ENCODE measurements at regions not wholly inside any gene's neighbourhood (a gene's known extent, or its start where the extent isn't known, plus 50 kb on each side); places are given as distances from the start of the nearest gene placed in this dataset.
A peak's percentile ranks its signal among the peaks of the same experiment; 100 is the strongest.
"Not testable (repeated sequence)": the region's sequence is repeated elsewhere in the genome, so short reads cannot be mapped to it uniquely, and the experiment has no call there.

DNA sequence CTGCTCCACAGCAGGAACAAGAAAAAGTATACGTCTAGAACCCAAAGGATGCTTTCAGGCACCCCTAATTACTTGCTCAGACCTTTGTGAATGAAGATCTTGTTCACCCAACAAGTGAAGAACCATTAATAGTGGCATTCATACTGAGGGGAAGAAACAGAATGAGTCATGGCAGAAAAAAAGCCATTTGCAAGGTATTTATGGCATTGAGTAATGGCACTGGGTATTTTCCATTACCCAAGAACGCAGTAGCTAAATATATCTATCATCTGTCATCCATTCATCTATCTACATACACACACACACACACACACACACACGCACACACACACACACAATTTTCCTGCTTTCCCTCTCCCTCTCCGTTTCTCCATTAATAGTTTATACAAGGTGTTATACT is 56.4 kb upstream of the XIRP2 start:
- no peak for DNase-seq

DNA sequence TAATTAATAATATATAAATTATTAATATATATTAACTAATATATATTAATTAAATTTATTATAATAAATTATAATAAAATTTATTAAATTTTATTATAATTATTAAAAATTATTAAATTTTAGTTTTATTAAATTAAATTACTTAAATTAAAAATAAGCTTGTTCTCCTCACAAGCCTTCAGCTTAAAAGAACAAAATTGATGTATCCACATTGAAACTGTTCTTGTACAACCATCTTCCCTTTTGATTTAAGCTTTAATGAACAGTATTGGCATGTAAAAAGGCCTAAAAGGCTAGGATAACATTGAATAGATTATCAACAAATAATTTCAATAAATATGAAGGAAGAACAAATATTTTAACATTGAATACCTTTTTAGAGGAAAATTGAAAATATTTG is 62.4 kb upstream of the XIRP2 start:
- DNase-seq, result no peak

DNA sequence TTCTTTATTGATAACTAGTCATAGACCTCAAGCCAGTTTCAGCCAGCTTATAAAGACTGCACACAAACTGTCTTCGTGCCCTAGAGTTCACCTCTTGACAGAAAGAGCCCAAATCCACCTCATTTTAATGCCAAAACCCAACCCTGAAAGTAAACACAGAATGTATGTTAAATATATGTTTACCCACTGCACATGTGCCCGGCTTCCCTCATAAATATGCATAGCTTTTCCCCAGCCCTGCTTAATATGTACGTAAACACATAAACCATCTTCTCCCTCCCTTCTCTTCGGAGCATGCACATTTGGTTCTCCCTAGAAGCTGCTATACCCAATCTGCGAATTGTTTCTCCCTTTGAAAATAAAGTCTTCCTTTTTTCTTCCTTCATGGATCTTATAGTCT is 73.9 kb upstream of the XIRP2 start:
- no peak for DNase-seq

DNA sequence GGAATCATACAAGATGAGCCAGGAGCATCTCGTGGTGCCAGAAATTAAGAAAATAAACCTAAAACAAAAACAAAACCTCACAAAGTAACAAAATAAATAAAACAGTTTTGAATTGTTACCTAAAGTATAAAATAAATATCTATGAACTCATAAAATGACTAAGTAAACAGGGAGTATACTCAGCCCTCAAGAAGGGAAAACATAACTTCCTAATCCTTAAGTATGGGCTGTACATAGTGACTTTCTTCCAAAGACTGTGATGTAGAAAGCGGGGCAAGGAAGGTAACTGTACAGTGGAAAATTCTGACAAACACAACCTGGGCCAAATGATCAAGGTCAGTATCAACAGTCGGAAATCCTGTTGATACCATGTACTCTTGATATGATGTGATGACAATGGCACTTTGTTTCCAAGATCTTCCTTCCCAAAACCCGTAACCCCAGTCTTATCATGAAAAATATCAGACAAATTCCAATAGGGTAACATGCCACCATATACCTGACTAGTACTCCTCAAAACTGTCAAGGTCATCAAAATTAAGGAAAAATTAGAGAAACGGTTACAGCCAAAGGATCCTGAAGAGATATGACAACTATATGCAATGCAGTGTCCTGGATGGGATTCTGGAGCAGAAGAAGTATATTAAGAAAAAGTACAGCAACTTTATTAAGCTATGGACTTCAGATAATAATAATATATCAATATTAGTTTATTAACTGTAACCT is 76.0 kb upstream of the XIRP2 start:
- DNase-seq, result no peak

DNA sequence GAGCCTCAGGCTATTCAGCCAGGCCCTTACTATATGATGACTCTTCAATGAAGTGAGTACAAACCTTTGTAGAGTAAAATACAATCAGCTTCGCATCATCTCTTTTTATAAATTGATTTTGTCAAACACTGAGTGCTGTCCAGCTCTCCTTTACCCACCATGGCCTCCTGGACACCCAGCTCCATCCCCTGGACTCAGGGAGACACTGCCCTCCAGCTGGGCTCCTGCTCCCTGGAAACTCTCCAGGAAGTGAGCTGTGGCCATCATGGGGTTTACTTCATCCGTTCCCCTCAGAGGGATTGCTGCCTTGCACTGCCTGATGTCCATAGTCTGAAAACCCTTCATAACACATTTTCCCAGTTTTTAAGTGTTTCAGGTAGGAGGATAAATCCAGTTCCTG is 82.5 kb upstream of the XIRP2 start:
- no peak for DNase-seq

DNA sequence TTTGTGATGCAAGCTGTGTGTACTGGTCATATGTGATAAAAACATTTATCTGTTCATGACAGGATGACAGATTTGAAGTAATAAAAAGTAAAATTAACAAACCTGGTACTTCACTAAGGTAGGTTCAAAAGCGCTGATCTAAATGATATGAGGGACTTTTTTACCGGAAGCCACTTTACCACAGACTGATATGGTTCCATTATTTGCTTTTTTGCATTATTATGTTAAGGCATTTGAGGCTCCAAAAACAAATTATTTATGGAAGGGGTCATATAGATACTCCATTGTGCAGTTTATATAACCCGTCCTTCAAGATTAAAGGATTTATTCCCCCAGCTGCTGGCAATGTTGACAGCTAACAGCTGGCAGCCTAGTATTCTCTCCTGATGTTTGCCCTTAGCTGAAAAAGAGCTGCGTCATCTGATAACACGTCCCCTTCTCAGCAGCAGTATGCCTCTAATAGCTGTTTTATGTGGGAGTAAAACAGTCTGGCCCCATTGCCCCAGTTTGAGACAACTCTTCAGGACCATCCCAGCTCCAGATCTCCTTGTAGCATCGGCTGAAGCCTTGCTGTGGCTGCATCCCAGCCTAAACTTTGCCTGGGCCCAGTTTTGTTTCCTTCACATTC is 84.8 kb upstream of the XIRP2 start:
- peak in 1 of 2 donors; percentile 8 for DNase-seq

DNA sequence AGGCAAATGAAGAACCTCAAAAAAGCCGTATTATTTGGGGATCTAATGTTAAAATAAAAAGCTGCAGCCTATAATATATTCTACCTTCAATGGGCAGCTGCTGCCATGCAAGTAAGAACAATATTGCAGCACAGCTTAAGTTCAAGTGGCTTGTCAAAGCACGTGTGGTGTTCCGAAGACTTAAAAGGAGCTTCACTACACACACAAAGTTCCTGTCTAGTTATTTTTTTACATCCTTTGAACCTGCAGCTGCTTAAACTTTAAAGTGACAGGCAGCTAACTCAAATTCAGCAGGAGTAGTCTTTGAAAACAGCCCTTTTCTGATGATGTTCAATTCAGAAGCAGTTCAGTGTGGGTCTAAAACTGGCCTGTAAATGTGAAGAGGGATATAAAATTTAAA is 85.8 kb upstream of the XIRP2 start:
- DNase-seq, result peak in 1 of 2 donors; percentile 17

DNA sequence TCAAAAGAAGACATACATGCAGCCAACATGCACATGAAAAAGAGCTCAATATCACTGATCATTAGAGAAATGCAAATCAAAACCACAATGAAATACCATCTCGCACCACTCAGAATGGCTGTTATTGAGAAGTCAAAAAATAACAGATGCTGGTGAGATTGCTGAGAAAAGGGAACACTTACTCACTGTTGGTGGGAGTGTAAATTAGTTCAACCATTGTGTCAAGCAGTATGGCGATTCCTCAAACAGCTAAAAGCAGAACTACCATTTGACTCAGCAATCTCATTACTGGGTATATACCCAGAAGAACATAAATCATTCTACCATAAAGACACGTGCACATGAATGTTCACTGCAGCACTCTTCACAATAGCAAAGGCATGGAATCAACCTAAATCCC is 95.5 kb upstream of the XIRP2 start:
- no peak for DNase-seq

DNA sequence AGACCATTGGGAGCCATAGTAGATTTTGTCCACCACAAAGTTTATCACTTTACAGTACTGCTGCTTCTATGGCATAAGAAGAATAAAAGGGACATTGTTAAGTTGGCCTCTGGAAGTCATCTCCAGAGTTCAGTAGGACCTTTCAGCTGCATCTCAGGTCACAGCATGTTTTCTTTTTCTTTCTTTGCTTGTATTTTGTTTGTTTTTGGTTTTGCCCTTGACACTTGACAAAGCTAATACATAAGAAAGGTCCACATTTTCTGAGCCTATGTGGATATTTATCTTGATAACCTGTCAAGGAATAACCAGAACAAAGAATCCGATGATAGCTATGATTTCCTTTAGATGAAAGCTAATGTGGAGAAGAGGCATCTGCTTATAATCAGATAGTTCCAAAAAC is 101.6 kb upstream of the XIRP2 start:
- DNase-seq, result no peak

DNA sequence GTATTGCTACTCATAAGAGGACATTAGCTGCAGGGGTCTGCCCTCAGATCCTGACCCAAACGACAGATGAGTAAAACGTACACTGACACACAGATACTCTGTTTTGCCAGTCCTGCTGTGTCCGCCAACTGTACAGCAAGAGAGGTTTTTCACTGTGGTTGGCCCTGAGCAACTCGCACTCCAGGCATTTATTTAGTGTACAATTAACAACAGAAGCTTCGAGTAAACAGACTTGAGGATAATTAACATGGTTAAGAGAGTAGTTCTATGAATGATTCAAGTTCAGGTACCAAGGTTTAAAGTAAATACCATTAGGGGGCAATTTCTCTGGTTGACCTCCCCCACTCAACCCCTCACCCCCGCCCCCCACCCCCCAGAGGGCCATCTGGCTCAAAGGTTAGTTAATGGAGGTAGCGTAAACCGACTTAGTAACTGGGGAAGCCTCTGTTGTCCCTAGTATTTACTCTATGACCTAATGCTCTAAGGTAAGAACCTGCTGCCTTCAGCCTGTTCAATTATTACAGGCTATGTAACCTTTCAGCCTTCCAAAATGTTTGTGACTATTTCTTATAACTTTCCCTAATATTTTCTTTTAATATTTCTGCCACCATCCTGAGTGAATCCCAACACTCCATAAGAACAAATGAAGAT is 103.9 kb upstream of the XIRP2 start:
- DNase-seq, result no peak

DNA sequence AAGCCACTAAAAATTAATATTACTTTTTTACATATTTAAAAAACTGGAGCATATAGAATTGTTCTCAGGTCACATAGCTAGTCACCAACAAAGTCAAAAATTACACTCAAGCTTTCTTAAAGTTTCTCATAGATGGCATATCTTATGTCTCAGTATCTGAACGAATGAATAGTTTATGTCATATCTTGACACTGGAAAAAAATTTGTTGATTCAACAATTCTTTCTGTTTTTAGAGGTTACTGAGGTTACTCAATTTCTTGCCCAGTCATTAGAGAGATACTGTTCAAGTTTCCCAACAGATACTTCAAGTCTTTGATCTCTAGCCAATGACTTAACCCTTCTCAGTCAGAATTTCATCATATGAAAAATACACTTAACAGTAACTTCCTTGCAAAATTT is 113.1 kb upstream of the XIRP2 start:
- DNase-seq, result no peak

DNA sequence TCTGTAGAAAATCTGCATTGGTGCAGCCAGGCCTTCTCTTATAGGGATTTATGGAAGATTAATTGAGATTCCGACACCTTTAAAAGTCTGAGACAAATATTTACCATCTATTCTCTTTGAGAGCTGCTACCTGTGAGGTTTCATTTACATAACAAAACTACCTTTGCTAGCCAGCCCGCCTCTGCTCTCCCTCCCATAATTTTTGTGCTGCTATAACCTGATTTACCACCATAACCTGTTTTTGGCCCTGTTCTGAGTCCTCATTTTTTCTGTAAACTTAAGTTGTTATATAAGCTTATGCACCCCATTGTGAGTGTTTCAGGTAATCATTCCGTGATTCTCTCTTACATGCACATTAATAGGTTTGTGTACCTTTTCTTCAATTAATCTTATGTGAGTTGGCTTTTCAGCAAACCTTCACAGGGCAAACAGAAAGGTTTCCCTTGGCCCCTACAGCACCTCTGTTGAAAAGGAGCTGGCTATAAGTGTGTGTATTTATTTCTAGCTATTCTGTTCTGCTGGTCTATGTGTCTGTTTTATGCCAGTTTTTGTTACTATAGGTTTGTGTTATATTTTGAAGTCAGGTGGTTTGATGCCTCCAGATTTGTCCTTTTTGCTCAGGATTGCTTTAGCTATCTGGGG is 114.9 kb upstream of the XIRP2 start:
- no peak for DNase-seq

DNA sequence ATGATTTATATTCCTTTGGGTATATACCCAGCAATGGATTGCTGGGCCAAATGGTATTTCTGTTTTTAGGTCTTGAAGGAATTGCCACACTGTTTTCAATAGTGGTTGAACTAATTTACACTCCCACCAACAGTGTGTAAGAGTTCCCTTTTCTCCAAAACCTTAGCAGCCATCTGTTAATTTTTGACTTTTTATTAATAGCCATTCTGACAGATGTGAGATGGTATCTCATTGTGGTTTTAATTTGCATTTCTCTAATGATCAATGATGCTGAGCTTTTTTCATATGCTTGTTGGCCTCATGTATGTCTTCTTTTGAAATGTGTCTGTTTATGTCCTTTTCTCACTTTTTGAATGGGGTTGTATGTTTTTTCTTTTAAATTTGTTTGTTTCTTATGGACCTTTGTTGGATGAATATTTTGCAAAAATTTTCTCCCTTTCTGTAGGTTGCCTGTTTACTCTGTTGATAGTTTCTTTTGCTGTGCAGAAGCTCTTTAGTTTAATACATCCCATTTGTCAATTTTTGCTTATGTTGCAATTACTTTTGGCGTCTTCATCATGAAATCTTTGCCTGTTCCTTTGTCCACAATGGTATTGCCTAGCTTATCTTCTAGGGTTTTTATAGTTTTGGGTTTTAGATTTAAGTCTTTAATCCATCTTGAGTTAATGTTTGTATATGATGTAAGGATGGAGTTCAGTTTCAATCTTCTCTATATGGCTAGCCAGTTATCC is 119.7 kb upstream of the XIRP2 start:
- DNase-seq, result no peak

DNA sequence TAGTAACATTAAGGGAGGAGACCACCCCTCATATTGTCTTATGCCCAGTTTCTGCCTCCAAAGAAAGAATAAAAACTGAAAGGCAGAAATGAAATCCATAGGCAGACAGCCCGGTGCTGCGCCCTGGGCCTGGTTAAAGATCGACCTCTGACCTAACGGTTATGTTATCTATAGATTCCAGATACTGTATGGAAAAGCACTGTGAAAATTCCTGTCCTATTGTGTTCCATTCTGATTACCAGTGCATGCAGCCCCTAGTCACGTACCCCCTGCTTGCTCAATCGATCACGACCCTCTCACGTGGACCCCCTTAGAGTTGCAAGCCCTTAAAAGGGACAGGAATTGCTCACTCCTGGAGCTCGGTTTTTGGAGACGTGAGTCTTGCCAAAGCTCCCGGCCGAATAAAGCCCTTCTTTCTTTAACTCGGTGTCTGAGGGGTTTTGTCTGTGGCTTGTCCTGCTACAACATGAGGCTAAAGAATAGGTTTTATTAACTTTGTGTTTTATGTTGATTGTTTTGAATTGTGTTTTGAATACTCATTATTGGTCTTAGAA is 121.4 kb upstream of the XIRP2 start:
- not testable (repeated sequence) for DNase-seq

DNA sequence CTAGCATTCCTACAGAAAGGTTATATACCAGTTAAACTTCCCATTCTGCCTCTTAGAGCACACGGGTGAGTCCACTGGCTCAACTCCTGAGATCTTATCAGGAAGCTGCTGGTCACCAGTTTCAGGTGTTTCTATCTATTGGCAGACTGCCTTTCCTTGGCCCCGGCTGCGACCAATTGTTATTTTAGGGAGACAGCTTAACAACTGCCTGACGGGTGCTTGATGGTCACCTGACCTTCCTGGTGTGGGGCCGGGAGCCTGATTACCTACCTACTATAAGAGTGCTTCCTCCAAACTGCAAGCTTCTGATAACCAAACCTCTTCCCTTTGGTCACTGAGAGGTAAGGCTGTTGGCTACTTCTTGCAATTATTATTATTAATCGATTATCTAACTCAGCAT is 122.1 kb upstream of the XIRP2 start:
- no peak for DNase-seq

DNA sequence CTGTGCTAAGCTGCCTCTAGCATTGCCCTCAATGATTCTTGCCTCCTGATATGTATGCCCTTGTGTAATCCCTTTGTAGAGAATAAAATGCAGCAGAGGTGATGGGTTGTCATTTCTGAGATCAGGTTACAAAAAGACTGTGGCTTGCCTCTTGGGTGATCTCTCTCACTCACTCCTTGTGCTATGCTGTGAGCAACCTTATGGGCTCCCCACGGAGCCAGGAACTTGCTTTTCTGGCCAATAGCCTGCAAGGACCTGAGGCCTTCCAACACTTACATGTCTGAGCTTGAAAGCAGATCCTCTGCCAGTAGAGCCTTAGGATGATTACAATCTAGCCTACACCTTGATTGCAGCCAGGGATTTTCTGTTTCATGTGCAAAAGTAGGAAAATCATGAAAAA is 123.1 kb upstream of the XIRP2 start:
- DNase-seq, result no peak

DNA sequence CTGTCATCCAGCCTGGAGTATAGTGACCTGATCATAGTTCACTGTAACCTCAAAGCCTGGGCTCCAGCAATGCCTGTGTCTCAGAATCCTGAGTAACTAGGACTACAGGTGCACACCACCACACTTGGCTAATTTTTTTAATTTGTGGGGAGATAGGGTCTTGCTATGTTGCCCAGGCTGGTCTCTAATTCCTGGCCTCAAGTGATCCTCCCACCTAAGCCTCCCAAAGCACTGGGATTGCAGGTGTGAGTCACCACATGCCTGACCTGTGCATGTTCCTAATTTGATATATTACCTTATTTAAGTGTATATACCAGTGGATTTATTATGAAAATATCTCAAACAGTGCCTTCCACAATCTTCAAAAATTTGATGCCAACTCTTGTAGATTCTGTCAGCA is 123.6 kb upstream of the XIRP2 start:
- DNase-seq, result no peak

DNA sequence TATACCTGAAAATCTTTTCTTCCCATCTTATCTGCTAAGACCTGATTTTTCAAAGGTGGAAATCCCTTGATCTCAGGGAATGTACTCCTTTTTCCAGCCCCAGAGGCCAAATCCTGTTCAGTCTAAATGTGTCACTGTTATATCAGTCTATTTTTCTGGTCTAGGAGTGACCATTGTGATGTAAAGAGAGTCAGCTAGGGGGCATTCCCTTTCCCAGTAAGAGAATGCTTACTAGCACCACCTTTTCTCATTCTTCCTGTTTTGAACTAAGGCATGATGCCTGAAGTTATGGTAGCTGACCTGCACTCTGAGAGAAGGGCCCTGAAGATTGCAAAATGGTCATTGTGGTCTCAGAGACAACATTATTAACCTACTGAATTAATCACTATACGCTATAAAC is 124.1 kb upstream of the XIRP2 start:
- no peak for DNase-seq

DNA sequence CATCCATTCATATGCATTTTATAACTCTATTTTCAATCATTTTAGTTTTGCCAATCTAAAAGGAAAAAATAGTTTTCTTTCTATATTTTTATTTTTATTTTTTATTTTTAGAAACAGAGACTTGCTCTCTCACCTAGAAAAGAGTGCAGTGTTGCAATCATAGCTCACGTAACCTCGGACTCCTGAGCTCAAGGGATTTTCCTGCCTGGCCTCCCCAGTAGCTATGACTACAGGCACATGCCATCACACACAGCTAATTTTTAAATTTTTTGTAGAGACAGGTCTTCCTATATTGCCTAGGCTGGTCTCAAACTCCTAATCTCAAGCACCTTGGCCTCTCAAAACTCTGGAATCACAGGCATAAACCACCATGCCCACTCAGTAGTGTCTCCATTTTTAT is 125.5 kb upstream of the XIRP2 start:
- no peak for DNase-seq

DNA sequence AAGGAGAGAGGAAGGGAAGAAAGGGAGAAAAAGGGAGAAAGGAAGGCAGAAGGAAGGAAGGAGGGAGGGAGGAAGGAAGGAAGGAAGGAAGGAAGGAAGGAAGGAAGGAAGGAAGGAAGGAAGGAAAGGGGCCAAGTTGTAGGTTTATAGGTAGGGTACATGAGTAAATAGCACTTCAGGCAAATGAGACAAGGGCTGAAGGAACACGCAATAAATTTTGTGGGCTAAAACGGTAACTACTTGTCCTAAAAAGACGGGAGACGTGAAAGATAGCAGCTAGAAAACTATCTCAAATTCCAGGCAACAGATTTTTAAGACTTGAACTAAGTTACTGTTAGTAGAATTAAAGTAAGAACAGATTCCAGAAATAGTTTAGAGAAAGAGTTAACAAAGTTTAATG is 129.3 kb upstream of the XIRP2 start:
- DNase-seq, result no peak

DNA sequence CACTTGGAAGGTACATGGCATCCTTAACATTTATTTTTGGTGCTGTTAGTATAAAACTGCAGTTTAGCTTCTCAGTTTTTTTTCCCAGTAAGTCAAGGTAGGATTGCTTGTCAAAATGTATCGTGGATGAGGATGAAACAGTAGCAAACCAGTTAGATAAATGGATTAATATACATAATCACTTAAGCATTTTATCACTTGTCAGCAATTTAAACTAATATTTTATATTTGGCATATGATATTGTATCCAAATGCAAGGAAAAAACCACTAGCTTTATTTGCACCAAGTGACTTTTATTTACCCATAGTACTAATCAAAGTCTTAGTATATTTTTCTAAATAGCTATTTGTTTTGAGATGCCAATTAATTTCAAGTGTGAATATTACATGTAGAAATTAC is 137.7 kb upstream of the XIRP2 start:
- DNase-seq, result no peak

DNA sequence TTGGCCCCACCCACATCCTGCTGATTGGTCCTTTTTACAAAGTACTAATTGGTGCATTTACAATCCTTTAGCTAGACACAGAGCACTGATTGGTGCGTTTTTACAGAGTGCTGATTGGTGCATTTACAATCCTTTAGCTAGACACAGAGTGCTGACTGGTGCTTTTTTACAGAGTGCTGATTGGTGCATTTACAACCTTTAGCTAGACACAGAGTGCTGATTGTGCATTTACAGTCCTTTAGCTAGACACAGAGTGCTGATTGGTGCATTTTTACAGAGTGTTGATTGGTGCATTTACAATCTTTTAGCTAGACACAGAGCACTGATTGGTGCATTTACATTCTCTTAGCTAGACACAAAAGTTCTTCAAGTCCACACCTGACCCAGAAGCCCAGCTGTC is 144.2 kb upstream of the XIRP2 start:
- DNase-seq, result not testable (repeated sequence)

DNA sequence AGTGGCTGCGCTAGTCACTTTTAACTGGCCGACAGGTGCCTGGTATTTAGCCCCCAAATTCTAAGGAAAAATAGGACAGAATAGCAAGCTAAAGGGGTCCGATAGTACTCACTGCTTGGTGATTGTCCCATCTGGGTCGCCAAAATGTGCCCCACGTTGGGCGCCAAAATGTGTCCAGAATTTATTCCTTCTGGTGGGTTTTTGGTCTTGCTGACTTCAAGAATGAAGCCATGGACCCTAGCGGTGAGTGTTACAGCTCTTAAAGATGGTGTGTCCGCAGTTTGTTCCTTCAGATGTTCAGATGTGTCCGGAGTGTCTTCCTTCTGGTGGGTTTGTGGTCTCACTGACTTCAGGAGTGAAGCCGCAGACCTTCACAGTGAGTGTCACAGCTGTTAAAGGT is 144.8 kb upstream of the XIRP2 start:
- peak in 1 of 2 donors; percentile 8 for DNase-seq

Data from CD4-positive, alpha-beta T cell treated with Interleukin-4 for 1 hour (primary cell).